AG09309 (cell line): ENCODE measurements at regions not wholly inside any gene's neighbourhood (a gene's known extent, or its start where the extent isn't known, plus 50 kb on each side); places are given as distances from the start of the nearest gene placed in this dataset.

Experiments used
- DNase-seq: peaks from one replicate; pipeline ENCODE4 v3.0.0-alpha.2; 2010; ENCODE audit warnings: low read depth
- H3K4me3 ChIP-seq: 2 replicates; pipeline ENCODE4 v1.5.1; 2011; ENCODE audit warnings: mild to moderate bottlenecking, low read depth, low read length, moderate library complexity; ENCODE audit not compliant: control insufficient read depth
- TF ChIP-seq, protein P1 (sequence below): IDR thresholded peaks from 2 replicates; pipeline ENCODE4 v1.5.1; 2011; ENCODE audit warnings: mild to moderate bottlenecking, low read depth, low read length, inconsistent platforms; ENCODE audit not compliant: insufficient read depth, control insufficient read depth; ENCODE audit errors: missing control alignments

DNA sequence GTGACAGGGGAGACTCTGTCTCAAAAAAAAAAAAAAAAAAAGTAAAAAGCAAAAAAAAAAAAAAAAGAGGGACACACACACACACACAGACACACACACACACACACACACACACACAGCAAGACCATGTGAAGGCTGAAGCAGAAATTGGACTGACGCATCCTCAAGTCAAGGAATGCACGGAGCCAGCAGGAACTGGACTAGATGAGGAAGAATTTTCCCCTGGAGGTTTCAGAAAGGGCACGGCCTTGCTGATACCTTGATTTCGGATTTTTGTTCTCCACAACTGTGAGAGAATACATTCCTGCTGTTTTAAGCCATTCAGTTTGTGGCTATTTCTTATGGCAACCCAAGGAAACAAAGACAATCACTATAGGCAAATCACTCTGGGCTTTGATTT lies 176.9 kb upstream of the SALL4 start:
- no peak for DNase-seq
- TF ChIP-seq, protein P1, sequence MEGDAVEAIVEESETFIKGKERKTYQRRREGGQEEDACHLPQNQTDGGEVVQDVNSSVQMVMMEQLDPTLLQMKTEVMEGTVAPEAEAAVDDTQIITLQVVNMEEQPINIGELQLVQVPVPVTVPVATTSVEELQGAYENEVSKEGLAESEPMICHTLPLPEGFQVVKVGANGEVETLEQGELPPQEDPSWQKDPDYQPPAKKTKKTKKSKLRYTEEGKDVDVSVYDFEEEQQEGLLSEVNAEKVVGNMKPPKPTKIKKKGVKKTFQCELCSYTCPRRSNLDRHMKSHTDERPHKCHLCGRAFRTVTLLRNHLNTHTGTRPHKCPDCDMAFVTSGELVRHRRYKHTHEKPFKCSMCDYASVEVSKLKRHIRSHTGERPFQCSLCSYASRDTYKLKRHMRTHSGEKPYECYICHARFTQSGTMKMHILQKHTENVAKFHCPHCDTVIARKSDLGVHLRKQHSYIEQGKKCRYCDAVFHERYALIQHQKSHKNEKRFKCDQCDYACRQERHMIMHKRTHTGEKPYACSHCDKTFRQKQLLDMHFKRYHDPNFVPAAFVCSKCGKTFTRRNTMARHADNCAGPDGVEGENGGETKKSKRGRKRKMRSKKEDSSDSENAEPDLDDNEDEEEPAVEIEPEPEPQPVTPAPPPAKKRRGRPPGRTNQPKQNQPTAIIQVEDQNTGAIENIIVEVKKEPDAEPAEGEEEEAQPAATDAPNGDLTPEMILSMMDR, result no peak
- H3K4me3 ChIP-seq, result no peak overlapping the region

- no peak overlapping the region for H3K4me3 ChIP-seq
- DNase-seq, result no peak
- TF ChIP-seq, protein P1, result no peak
These were observed 175.8 kb upstream of the SALL4 start for GRCh38 chr20:51978070-51978501.

- TF ChIP-seq, protein P1, result no peak
- no peak overlapping the region for H3K4me3 ChIP-seq
- no peak for DNase-seq
These were observed 169.7 kb upstream of the SALL4 start for GRCh38 chr20:51972056-51972455.

DNA sequence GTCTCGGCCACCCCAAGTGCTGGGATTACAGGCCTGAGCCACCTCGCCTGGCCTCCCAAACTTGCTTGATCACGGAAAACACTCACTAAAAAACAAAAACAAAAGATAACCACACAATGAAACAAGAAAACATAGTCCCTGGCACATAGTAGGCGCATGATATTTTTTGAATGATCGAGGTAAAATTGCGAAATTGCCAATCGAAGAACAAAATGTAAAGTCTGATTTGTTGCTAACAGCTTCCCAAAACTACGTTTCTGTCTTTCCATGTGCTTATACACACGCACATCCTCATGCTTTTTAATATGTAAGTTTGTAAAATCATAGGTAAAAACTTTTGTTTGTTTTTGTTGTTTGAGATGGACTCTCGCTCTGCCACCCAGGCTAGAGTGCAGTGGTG lies 168.5 kb upstream of the SALL4 start:
- DNase-seq, result no peak
- no peak overlapping the region for H3K4me3 ChIP-seq
- TF ChIP-seq, protein P1, result no peak

DNA sequence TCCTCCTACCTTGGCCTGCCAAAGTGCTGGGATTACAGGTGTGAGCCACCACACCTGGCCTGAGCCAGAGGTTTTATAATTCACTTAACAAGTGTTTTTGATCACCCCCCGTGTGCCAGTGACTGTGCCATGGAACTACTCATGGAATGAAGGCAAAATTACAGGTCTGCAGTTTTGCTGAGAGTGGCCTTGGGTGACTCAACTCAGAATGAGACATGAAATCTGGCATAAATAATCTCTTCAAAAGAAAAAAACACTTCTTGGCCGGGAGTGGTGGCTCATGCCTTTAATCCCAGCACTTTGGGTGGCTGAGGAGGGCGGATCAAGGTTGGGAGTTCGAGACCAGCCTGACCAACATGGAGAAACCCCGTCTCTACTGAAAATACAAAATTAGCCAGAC lies 166.9 kb upstream of the SALL4 start:
- no peak for DNase-seq
- TF ChIP-seq, protein P1, result no peak
- no peak overlapping the region for H3K4me3 ChIP-seq

GRCh38 chr20:51968151-51968550 lies 165.8 kb upstream of the SALL4 start:
- TF ChIP-seq, protein P1, result no peak
- DNase-seq, result no peak
- no peak overlapping the region for H3K4me3 ChIP-seq
